GM21825 (cell line): ENCODE measurements at regions not wholly inside any gene's neighbourhood (a gene's known extent, or its start where the extent isn't known, plus 50 kb on each side); places are given as distances from the start of the nearest gene placed in this dataset.

Experiments
- ATAC-seq: cut with Tn5 transposase; IDR thresholded peaks from one replicate; pipeline ENCODE4 v1.9.1; 2021; ENCODE audit warnings: mild to moderate bottlenecking, moderate library complexity; ENCODE audit not compliant: unreplicated experiment

- ATAC-seq: no peak
Observed at GRCh38 chr5:117266280-117266679, 691.7 kb upstream of the SEMA6A start.

GRCh38 chr5:117263231-117263630 lies 688.6 kb upstream of the SEMA6A start:
- ATAC-seq: no peak

GRCh38 chr5:117262572-117263131 lies 688.0 kb upstream of the SEMA6A start:
- ATAC-seq: no peak

GRCh38 chr5:117261948-117262571 lies 687.4 kb upstream of the SEMA6A start:
- no peak for ATAC-seq

- ATAC-seq: no peak
Observed at GRCh38 chr5:117255211-117256027, 680.8 kb upstream of the SEMA6A start.

- ATAC-seq: no peak
Observed at GRCh38 chr5:117252566-117252965, 677.9 kb upstream of the SEMA6A start.

GRCh38 chr5:117249086-117249815 lies 674.6 kb upstream of the SEMA6A start:
- no peak for ATAC-seq

- no peak for ATAC-seq
Observed at GRCh38 chr5:117246424-117246823, 671.8 kb upstream of the SEMA6A start.

- no peak for ATAC-seq
Observed at GRCh38 chr5:117245130-117245529, 670.5 kb upstream of the SEMA6A start.

- no peak for ATAC-seq
Observed at GRCh38 chr5:117242028-117242427, 667.4 kb upstream of the SEMA6A start.

- ATAC-seq: no peak
Observed at GRCh38 chr5:117236941-117237340, 662.3 kb upstream of the SEMA6A start.

GRCh38 chr5:117235786-117236185 lies 661.2 kb upstream of the SEMA6A start:
- ATAC-seq: no peak

GRCh38 chr5:117230375-117230774 lies 655.8 kb upstream of the SEMA6A start:
- ATAC-seq: no peak

- no peak for ATAC-seq
Observed at GRCh38 chr5:117220730-117221129, 646.1 kb upstream of the SEMA6A start.

- no peak for ATAC-seq
Observed at GRCh38 chr5:117218789-117219188, 644.2 kb upstream of the SEMA6A start.

GRCh38 chr5:117212866-117213265 lies 638.2 kb upstream of the SEMA6A start:
- no peak for ATAC-seq

GRCh38 chr5:117210796-117211195 lies 636.2 kb upstream of the SEMA6A start:
- ATAC-seq: no peak

GRCh38 chr5:117209479-117209878 lies 634.9 kb upstream of the SEMA6A start:
- no peak for ATAC-seq

GRCh38 chr5:117207088-117207668 lies 632.6 kb upstream of the SEMA6A start:
- no peak for ATAC-seq

GRCh38 chr5:117205894-117206293 lies 631.3 kb upstream of the SEMA6A start:
- ATAC-seq: no peak
